ENCODE measurements at regions not wholly inside any gene's neighbourhood (a gene's known extent, or its start where the extent isn't known, plus 50 kb on each side); places are given as distances from the start of the nearest gene placed in this dataset.

- TF ChIP-seq MBD4 (IDR thresholded peaks at IDR 0.05; ENCODE audit: borderline replicate concordance, low read length) (no peak), SMARCE1 (IDR thresholded peaks at IDR 0.05; ENCODE audit: borderline replicate concordance) (no peak), PRMT3 (CRISPR knock-in tag; IDR thresholded peaks at IDR 0.05; ENCODE audit: borderline replicate concordance, low read depth) (no peak), ZNF121 (CRISPR knock-in tag; IDR thresholded peaks at IDR 0.05) (peak; percentile 70; the same call in 1 of the 2 replicates), CTCF (CRISPR knock-in tag; IDR thresholded peaks at IDR 0.05) (no peak), ZSCAN31 (CRISPR knock-in tag; IDR thresholded peaks at IDR 0.05; ENCODE audit: low read depth) (0 out of 2 replicates have a peak, but pooled peaks have one; percentile 32), ZNF530 (CRISPR knock-in tag; IDR thresholded peaks at IDR 0.05; ENCODE audit: low read depth) (no peak), ATF2 (CRISPR knock-in tag; IDR thresholded peaks at IDR 0.05) (peak; percentile 48; the same call in 1 of the 2 replicates), ZNF547 (CRISPR knock-in tag; IDR thresholded peaks at IDR 0.05) (no peak; the same call in 1 of the 2 replicates), NFIC (IDR thresholded peaks at IDR 0.05; ENCODE audit: low read length) (peak; percentile 69), KLF13 (CRISPR knock-in tag; IDR thresholded peaks at IDR 0.05) (no peak), MATR3 (CRISPR knock-in tag; IDR thresholded peaks at IDR 0.05) (no peak), MYC (CRISPR knock-in tag; IDR thresholded peaks at IDR 0.05; ENCODE audit: borderline replicate concordance) (0 out of 2 replicates have a peak, but pooled peaks have one; percentile 13), ZMYM2 (CRISPR knock-in tag; IDR thresholded peaks at IDR 0.05) (no peak), SRSF4 (IDR thresholded peaks at IDR 0.05; ENCODE audit: low read depth, low read length, poor library complexity, severe bottlenecking) (no peak)
- TF ChIP-seq, protein P1, sequence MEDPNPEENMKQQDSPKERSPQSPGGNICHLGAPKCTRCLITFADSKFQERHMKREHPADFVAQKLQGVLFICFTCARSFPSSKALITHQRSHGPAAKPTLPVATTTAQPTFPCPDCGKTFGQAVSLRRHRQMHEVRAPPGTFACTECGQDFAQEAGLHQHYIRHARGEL (CRISPR knock-in tag; IDR thresholded peaks at IDR 0.05) = no peak
- TF ChIP-seq, protein P2, sequence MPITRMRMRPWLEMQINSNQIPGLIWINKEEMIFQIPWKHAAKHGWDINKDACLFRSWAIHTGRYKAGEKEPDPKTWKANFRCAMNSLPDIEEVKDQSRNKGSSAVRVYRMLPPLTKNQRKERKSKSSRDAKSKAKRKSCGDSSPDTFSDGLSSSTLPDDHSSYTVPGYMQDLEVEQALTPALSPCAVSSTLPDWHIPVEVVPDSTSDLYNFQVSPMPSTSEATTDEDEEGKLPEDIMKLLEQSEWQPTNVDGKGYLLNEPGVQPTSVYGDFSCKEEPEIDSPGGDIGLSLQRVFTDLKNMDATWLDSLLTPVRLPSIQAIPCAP (CRISPR knock-in tag; IDR thresholded peaks at IDR 0.05; ENCODE audit: low read depth) = no peak
- TF ChIP-seq, protein P3, sequence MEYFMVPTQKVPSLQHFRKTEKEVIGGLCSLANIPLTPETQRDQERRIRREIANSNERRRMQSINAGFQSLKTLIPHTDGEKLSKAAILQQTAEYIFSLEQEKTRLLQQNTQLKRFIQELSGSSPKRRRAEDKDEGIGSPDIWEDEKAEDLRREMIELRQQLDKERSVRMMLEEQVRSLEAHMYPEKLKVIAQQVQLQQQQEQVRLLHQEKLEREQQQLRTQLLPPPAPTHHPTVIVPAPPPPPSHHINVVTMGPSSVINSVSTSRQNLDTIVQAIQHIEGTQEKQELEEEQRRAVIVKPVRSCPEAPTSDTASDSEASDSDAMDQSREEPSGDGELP (IDR thresholded peaks at IDR 0.05; ENCODE audit: borderline replicate concordance, low read depth) = peak; percentile 74; the same call in 1 of the 2 replicates
- TF ChIP-seq, protein P4, sequence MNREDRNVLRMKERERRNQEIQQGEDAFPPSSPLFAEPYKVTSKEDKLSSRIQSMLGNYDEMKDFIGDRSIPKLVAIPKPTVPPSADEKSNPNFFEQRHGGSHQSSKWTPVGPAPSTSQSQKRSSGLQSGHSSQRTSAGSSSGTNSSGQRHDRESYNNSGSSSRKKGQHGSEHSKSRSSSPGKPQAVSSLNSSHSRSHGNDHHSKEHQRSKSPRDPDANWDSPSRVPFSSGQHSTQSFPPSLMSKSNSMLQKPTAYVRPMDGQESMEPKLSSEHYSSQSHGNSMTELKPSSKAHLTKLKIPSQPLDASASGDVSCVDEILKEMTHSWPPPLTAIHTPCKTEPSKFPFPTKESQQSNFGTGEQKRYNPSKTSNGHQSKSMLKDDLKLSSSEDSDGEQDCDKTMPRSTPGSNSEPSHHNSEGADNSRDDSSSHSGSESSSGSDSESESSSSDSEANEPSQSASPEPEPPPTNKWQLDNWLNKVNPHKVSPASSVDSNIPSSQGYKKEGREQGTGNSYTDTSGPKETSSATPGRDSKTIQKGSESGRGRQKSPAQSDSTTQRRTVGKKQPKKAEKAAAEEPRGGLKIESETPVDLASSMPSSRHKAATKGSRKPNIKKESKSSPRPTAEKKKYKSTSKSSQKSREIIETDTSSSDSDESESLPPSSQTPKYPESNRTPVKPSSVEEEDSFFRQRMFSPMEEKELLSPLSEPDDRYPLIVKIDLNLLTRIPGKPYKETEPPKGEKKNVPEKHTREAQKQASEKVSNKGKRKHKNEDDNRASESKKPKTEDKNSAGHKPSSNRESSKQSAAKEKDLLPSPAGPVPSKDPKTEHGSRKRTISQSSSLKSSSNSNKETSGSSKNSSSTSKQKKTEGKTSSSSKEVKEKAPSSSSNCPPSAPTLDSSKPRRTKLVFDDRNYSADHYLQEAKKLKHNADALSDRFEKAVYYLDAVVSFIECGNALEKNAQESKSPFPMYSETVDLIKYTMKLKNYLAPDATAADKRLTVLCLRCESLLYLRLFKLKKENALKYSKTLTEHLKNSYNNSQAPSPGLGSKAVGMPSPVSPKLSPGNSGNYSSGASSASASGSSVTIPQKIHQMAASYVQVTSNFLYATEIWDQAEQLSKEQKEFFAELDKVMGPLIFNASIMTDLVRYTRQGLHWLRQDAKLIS (CRISPR knock-in tag; IDR thresholded peaks at IDR 0.05) = no peak
Observed at GRCh38 chr12:107352347-107353081, 259.2 kb upstream of the CRY1 start (continued).
